HEK293T (cell line): ENCODE measurements at regions not wholly inside any gene's neighbourhood (a gene's known extent, or its start where the extent isn't known, plus 50 kb on each side); places are given as distances from the start of the nearest gene placed in this dataset.

Source experiments
- ARNT ChIP-seq: fragments of 450-650 bp; IDR thresholded peaks from 2 replicates; pipeline ENCODE4 v1.6.1; 2017; ENCODE audit warnings: mild to moderate bottlenecking
- BHLHE40 ChIP-seq: fragments of 450-650 bp; IDR thresholded peaks from 2 replicates; pipeline ENCODE4 v1.6.1; 2016; ENCODE audit warnings: mild to moderate bottlenecking, moderate library complexity, borderline replicate concordance
- CTBP1 ChIP-seq: fragments of 450-650 bp; IDR thresholded peaks from 2 replicates; pipeline ENCODE4 v1.6.1; 2016; ENCODE audit warnings: borderline replicate concordance
- ELF4 ChIP-seq: fragments of 450-650 bp; IDR thresholded peaks from 2 replicates; pipeline ENCODE4 v1.6.1; 2017; ENCODE audit warnings: antibody characterized with exemption
- FOXK2 ChIP-seq: fragments of 450-650 bp; IDR thresholded peaks from 2 replicates; pipeline ENCODE4 v1.6.1; 2016; ENCODE audit warnings: mild to moderate bottlenecking
- FOXM1 ChIP-seq: fragments of 450-650 bp; IDR thresholded peaks from 2 replicates; pipeline ENCODE4 v1.6.1; 2017; ENCODE audit warnings: mild to moderate bottlenecking, borderline replicate concordance
- HDGF ChIP-seq: fragments of 450-650 bp; IDR thresholded peaks from 2 replicates; pipeline ENCODE4 v1.6.1; 2017; ENCODE audit warnings: antibody characterized with exemption, borderline replicate concordance
- LEF1 ChIP-seq: fragments of 450-650 bp; IDR thresholded peaks from 2 replicates; pipeline ENCODE4 v1.6.1; 2017; ENCODE audit warnings: mild to moderate bottlenecking, borderline replicate concordance
- SP1 ChIP-seq: fragments of 450-650 bp; IDR thresholded peaks from 2 replicates; pipeline ENCODE4 v1.6.1; 2017
- SUZ12 ChIP-seq: fragments of 450-650 bp; IDR thresholded peaks from 2 replicates; pipeline ENCODE4 v1.6.1; 2016; ENCODE audit warnings: mild to moderate bottlenecking
- TARDBP ChIP-seq: fragments of 450-650 bp; IDR thresholded peaks from 2 replicates; pipeline ENCODE4 v1.6.1; 2016
- ZNF384 ChIP-seq: fragments of 450-650 bp; IDR thresholded peaks from 2 replicates; pipeline ENCODE4 v1.6.1; 2016
- TF ChIP-seq, protein P1 (sequence below): fragments of 450-650 bp; IDR thresholded peaks from 2 replicates; pipeline ENCODE4 v1.6.1; 2016

GRCh38 chr6:60670036-60670435, 1616.0 kb downstream of the KHDRBS2 start:
- TF ChIP-seq SP1 (no peak), ZNF384 (no peak), BHLHE40 (no peak), FOXM1 (no peak), ELF4 (no peak), HDGF (no peak), FOXK2 (no peak), LEF1 (no peak), SUZ12 (no peak), TARDBP (no peak), ARNT (no peak), CTBP1 (no peak)
- TF ChIP-seq, protein P1, sequence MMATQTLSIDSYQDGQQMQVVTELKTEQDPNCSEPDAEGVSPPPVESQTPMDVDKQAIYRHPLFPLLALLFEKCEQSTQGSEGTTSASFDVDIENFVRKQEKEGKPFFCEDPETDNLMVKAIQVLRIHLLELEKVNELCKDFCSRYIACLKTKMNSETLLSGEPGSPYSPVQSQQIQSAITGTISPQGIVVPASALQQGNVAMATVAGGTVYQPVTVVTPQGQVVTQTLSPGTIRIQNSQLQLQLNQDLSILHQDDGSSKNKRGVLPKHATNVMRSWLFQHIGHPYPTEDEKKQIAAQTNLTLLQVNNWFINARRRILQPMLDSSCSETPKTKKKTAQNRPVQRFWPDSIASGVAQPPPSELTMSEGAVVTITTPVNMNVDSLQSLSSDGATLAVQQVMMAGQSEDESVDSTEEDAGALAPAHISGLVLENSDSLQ, result no peak
